BLaER1 (cell line): ENCODE measurements at regions not wholly inside any gene's neighbourhood (a gene's known extent, or its start where the extent isn't known, plus 50 kb on each side); places are given as distances from the start of the nearest gene placed in this dataset.

Source experiments
- H3K27ac ChIP-seq: shearing (Covaris generic); formaldehyde crosslinking; 2 replicates; pipeline ENCODE4 v1.8.1; 2022
- H3K27me3 ChIP-seq: shearing (Covaris generic); formaldehyde crosslinking; 2 replicates; pipeline ENCODE4 v1.8.1; 2022
- H3K36me3 ChIP-seq: shearing (Covaris generic); formaldehyde crosslinking; 2 replicates; pipeline ENCODE4 v1.8.1; 2022
- H3K4me1 ChIP-seq: shearing (Covaris generic); formaldehyde crosslinking; 2 replicates; pipeline ENCODE4 v1.8.1; 2022
- H3K4me2 ChIP-seq: shearing (Covaris generic); formaldehyde crosslinking; 2 replicates; pipeline ENCODE4 v1.8.1; 2022
- H3K4me3 ChIP-seq: shearing (Covaris generic); formaldehyde crosslinking; 2 replicates; pipeline ENCODE4 v1.8.1; 2022
- H3K9ac ChIP-seq: shearing (Covaris generic); formaldehyde crosslinking; 2 replicates; pipeline ENCODE4 v1.8.1; 2022
- H3K9me3 ChIP-seq: shearing (Covaris generic); formaldehyde crosslinking; 2 replicates; pipeline ENCODE4 v1.8.1; 2022
- H4K20me1 ChIP-seq: shearing (Covaris generic); formaldehyde crosslinking; 2 replicates; pipeline ENCODE4 v1.8.1; 2022
- Cebpa-rat ChIP-seq: shearing (Covaris generic); IDR thresholded peaks from 2 replicates; pipeline ENCODE4 v1.8.1; 2022

GRCh38 chr7:55690-56248 is 136.6 kb upstream of the FAM20C start:
- Histone ChIP-seq H4K20me1 (no peaks in the 10 kb centered on the region), H3K27me3 (no peaks in the 10 kb centered on the region), H3K4me2 (no peak overlapping the region), H3K9ac (no peak overlapping the region), H3K4me1 (peaks cover 3% of the 10 kb centered on the region; the same call in 1 of the 2 replicates), H3K9me3 (no peaks in the 10 kb centered on the region), H3K4me3 (no peak overlapping the region), H3K27ac (no peak overlapping the region), H3K36me3 (no peaks in the 10 kb centered on the region)
- no peak for TF ChIP-seq Cebpa-rat

- no peak overlapping the region for H3K4me3 ChIP-seq
- no peaks in the 10 kb centered on the region for H4K20me1 ChIP-seq
- H3K4me1 ChIP-seq, result peaks cover 10% of the 10 kb centered on the region
- H3K27ac ChIP-seq, result no peak overlapping the region
- no peak overlapping the region for H3K4me2 ChIP-seq
- no peaks in the 10 kb centered on the region for H3K9me3 ChIP-seq
- no peaks in the 10 kb centered on the region for H3K36me3 ChIP-seq
- no peaks in the 10 kb centered on the region for H3K27me3 ChIP-seq
- TF ChIP-seq Cebpa-rat, result no peak
- no peak overlapping the region for H3K9ac ChIP-seq
Measured at GRCh38 chr7:56291-56913, 136.0 kb upstream of the FAM20C start.

GRCh38 chr7:57071-57470 is 135.3 kb upstream of the FAM20C start:
- no peaks in the 10 kb centered on the region for H3K27me3 ChIP-seq
- H3K9ac ChIP-seq, result no peak overlapping the region

GRCh38 chr7:57482-58255 is 134.7 kb upstream of the FAM20C start:
- Histone ChIP-seq H3K27me3 (no peaks in the 10 kb centered on the region), H3K36me3 (no peaks in the 10 kb centered on the region), H3K9ac (no peak overlapping the region), H3K4me1 (peaks cover 22% of the 10 kb centered on the region), H3K4me3 (no peak overlapping the region), H3K9me3 (no peaks in the 10 kb centered on the region), H3K4me2 (no peak overlapping the region), H4K20me1 (0 out of 2 replicates have a peak, but pooled peaks cover 2% of the 10 kb centered on the region), H3K27ac (no peak overlapping the region)
- TF ChIP-seq Cebpa-rat, result no peak

More at GRCh38 chr7:57071-57470, 135.3 kb upstream of the FAM20C start:
- Histone ChIP-seq H3K27ac (no peak overlapping the region), H3K4me2 (no peak overlapping the region), H3K9me3 (no peaks in the 10 kb centered on the region), H3K4me3 (no peak overlapping the region), H3K4me1 (peaks cover 16% of the 10 kb centered on the region), H3K36me3 (no peaks in the 10 kb centered on the region), H4K20me1 (no peaks in the 10 kb centered on the region)
- no peak for TF ChIP-seq Cebpa-rat

- Histone ChIP-seq H3K27ac (no peak overlapping the region), H3K4me2 (no peak overlapping the region), H3K36me3 (no peaks in the 10 kb centered on the region), H3K27me3 (no peaks in the 10 kb centered on the region), H3K4me3 (no peak overlapping the region), H4K20me1 (peaks cover 8% of the 10 kb centered on the region; the same call in 1 of the 2 replicates), H3K9ac (no peak overlapping the region), H3K4me1 (peaks cover 29% of the 10 kb centered on the region), H3K9me3 (no peaks in the 10 kb centered on the region)
- no peak for TF ChIP-seq Cebpa-rat
Measured at GRCh38 chr7:58316-58715, 134.1 kb upstream of the FAM20C start.

- no peak overlapping the region for H3K4me3 ChIP-seq
- H3K9me3 ChIP-seq, result no peaks in the 10 kb centered on the region
- no peaks in the 10 kb centered on the region for H3K27me3 ChIP-seq
- H3K4me1 ChIP-seq, result peaks cover 39% of the 10 kb centered on the region
- H4K20me1 ChIP-seq, result peaks cover 12% of the 10 kb centered on the region; the same call in 1 of the 2 replicates
- no peak overlapping the region for H3K4me2 ChIP-seq
- no peak for TF ChIP-seq Cebpa-rat
- no peak overlapping the region for H3K9ac ChIP-seq
- H3K27ac ChIP-seq, result no peak overlapping the region
- no peaks in the 10 kb centered on the region for H3K36me3 ChIP-seq
Measured at GRCh38 chr7:59079-60016, 133.0 kb upstream of the FAM20C start.

GRCh38 chr7:60017-60675 is 132.2 kb upstream of the FAM20C start:
- Histone ChIP-seq H3K27ac (no peak overlapping the region), H3K4me2 (peak overlapping the region; percentile 97; the same call in 1 of the 2 replicates), H3K9me3 (no peaks in the 10 kb centered on the region), H3K4me1 (peaks cover 47% of the 10 kb centered on the region), H3K27me3 (no peaks in the 10 kb centered on the region), H3K4me3 (no peak overlapping the region), H3K36me3 (no peaks in the 10 kb centered on the region), H4K20me1 (peaks cover 12% of the 10 kb centered on the region; the same call in 1 of the 2 replicates), H3K9ac (no peak overlapping the region)
- TF ChIP-seq Cebpa-rat, result no peak

GRCh38 chr7:60706-61105 is 131.7 kb upstream of the FAM20C start:
- Histone ChIP-seq H4K20me1 (peaks cover 12% of the 10 kb centered on the region; the same call in 1 of the 2 replicates), H3K4me2 (peak overlapping the region; percentile 97)

GRCh38 chr7:61111-61510 is 131.3 kb upstream of the FAM20C start:
- TF ChIP-seq Cebpa-rat, result no peak
- Histone ChIP-seq H3K4me2 (peak overlapping the region; percentile 97), H3K4me1 (peaks cover 57% of the 10 kb centered on the region), H3K27me3 (no peaks in the 10 kb centered on the region), H4K20me1 (peaks cover 12% of the 10 kb centered on the region; the same call in 1 of the 2 replicates), H3K9me3 (no peaks in the 10 kb centered on the region), H3K9ac (no peak overlapping the region), H3K4me3 (no peak overlapping the region), H3K27ac (no peak overlapping the region), H3K36me3 (no peaks in the 10 kb centered on the region)

More at GRCh38 chr7:60706-61105, 131.7 kb upstream of the FAM20C start:
- peaks cover 53% of the 10 kb centered on the region for H3K4me1 ChIP-seq
- no peak for TF ChIP-seq Cebpa-rat
- no peaks in the 10 kb centered on the region for H3K27me3 ChIP-seq
- no peak overlapping the region for H3K4me3 ChIP-seq
- H3K27ac ChIP-seq, result no peak overlapping the region
- H3K9ac ChIP-seq, result no peak overlapping the region
- H3K9me3 ChIP-seq, result no peaks in the 10 kb centered on the region
- H3K36me3 ChIP-seq, result no peaks in the 10 kb centered on the region
